IPS-18a (cell line): ENCODE measurements at regions not wholly inside any gene's neighbourhood (a gene's known extent, or its start where the extent isn't known, plus 50 kb on each side); places are given as distances from the start of the nearest gene placed in this dataset.

Source experiments
- H3K27ac ChIP-seq: one replicate; pipeline ENCODE4 v1.5.1; 2013; ENCODE audit warnings: low read length
- H3K27me3 ChIP-seq: one replicate; pipeline ENCODE4 v1.6.1; 2013; ENCODE audit warnings: mild to moderate bottlenecking, low read length; ENCODE audit not compliant: control insufficient read depth, insufficient read depth
- H3K36me3 ChIP-seq: one replicate; pipeline ENCODE4 v1.6.1; 2013; ENCODE audit warnings: low read depth, low read length; ENCODE audit not compliant: control insufficient read depth
- H3K4me1 ChIP-seq: one replicate; pipeline ENCODE4 v1.6.1; 2013; ENCODE audit warnings: low read depth, low read length; ENCODE audit not compliant: control insufficient read depth
- H3K4me3 ChIP-seq: one replicate; pipeline ENCODE4 v1.5.1; 2013; ENCODE audit warnings: low read length
- H3K9ac ChIP-seq: one replicate; pipeline ENCODE4 v1.6.1; 2013; ENCODE audit warnings: mild to moderate bottlenecking, low read length, moderate library complexity
- H3K9me3 ChIP-seq: one replicate; pipeline ENCODE4 v1.6.1; 2013; ENCODE audit warnings: low read depth, low read length; ENCODE audit not compliant: control insufficient read depth

DNA sequence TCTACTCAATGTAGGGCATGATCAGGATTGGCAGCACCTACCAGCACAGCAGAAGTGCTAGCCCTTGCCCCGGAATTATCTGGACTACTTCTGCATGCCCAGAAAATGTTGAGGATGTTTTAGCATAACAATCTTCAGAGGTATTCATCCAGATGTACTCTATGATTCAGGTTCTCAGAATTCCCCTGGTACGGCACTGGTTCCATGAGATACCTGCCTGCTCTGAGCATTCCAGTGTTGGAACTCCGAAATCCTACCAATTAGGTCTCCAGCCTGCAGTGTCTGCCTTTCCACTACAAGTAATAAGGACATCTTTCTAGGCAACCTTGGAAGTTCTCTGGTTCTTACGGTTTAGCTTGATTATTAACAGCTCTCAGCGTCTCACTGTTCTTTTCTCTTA is 554.5 kb downstream of the HACE1 start:
- Histone ChIP-seq H3K27ac (no peak overlapping the region), H3K4me3 (no peak overlapping the region), H3K36me3 (no peaks in the 10 kb centered on the region), H3K4me1 (peaks cover 3% of the 10 kb centered on the region), H3K27me3 (no peaks in the 10 kb centered on the region), H3K9me3 (no peaks in the 10 kb centered on the region), H3K9ac (no peak overlapping the region)

- Histone ChIP-seq H3K9ac (no peak overlapping the region), H3K36me3 (no peaks in the 10 kb centered on the region), H3K4me1 (peaks cover 3% of the 10 kb centered on the region), H3K27me3 (no peaks in the 10 kb centered on the region), H3K27ac (no peak overlapping the region), H3K9me3 (no peaks in the 10 kb centered on the region), H3K4me3 (no peak overlapping the region)
These were observed 557.8 kb downstream of the HACE1 start for GRCh38 chr6:104301951-104302350.

- no peak overlapping the region for H3K9ac ChIP-seq
- H3K4me3 ChIP-seq: no peak overlapping the region
- H3K9me3 ChIP-seq: no peaks in the 10 kb centered on the region
- H3K27me3 ChIP-seq: no peaks in the 10 kb centered on the region
- H3K4me1 ChIP-seq: peaks cover 3% of the 10 kb centered on the region
- no peaks in the 10 kb centered on the region for H3K36me3 ChIP-seq
- no peak overlapping the region for H3K27ac ChIP-seq
These were observed 573.1 kb downstream of the HACE1 start for GRCh38 chr6:104286641-104287040.

- no peak overlapping the region for H3K4me3 ChIP-seq
- peaks cover under 1% of the 10 kb centered on the region for H3K4me1 ChIP-seq
- no peak overlapping the region for H3K9ac ChIP-seq
- no peak overlapping the region for H3K27ac ChIP-seq
- H3K9me3 ChIP-seq: no peaks in the 10 kb centered on the region
- no peaks in the 10 kb centered on the region for H3K36me3 ChIP-seq
- no peaks in the 10 kb centered on the region for H3K27me3 ChIP-seq
These were observed 574.8 kb downstream of the HACE1 start for GRCh38 chr6:104284872-104285271.

- H3K27me3 ChIP-seq: no peaks in the 10 kb centered on the region
- no peak overlapping the region for H3K4me3 ChIP-seq
- H3K9ac ChIP-seq: no peak overlapping the region
- no peaks in the 10 kb centered on the region for H3K36me3 ChIP-seq
- peaks cover 3% of the 10 kb centered on the region for H3K4me1 ChIP-seq
- H3K9me3 ChIP-seq: no peaks in the 10 kb centered on the region
- H3K27ac ChIP-seq: no peak overlapping the region
These were observed 577.1 kb downstream of the HACE1 start for GRCh38 chr6:104282581-104282980.

- H3K4me1 ChIP-seq: peaks cover 3% of the 10 kb centered on the region
- H3K9me3 ChIP-seq: no peaks in the 10 kb centered on the region
- H3K27me3 ChIP-seq: no peaks in the 10 kb centered on the region
- no peak overlapping the region for H3K27ac ChIP-seq
- H3K36me3 ChIP-seq: no peaks in the 10 kb centered on the region
- H3K9ac ChIP-seq: no peak overlapping the region
- no peak overlapping the region for H3K4me3 ChIP-seq
These were observed 578.3 kb downstream of the HACE1 start for GRCh38 chr6:104281370-104281769.

GRCh38 chr6:104268389-104268788 is 591.3 kb downstream of the HACE1 start:
- H3K9me3 ChIP-seq: no peaks in the 10 kb centered on the region
- H3K4me1 ChIP-seq: no peaks in the 10 kb centered on the region
- H3K4me3 ChIP-seq: no peak overlapping the region
- H3K9ac ChIP-seq: no peak overlapping the region
- no peak overlapping the region for H3K27ac ChIP-seq
- no peaks in the 10 kb centered on the region for H3K36me3 ChIP-seq
- H3K27me3 ChIP-seq: no peaks in the 10 kb centered on the region

- H3K27ac ChIP-seq: no peak overlapping the region
- H3K9me3 ChIP-seq: no peaks in the 10 kb centered on the region
- H3K36me3 ChIP-seq: no peaks in the 10 kb centered on the region
- no peak overlapping the region for H3K4me3 ChIP-seq
- H3K27me3 ChIP-seq: no peaks in the 10 kb centered on the region
- no peaks in the 10 kb centered on the region for H3K4me1 ChIP-seq
- no peak overlapping the region for H3K9ac ChIP-seq
These were observed 592.8 kb downstream of the HACE1 start for GRCh38 chr6:104266922-104267321.

DNA sequence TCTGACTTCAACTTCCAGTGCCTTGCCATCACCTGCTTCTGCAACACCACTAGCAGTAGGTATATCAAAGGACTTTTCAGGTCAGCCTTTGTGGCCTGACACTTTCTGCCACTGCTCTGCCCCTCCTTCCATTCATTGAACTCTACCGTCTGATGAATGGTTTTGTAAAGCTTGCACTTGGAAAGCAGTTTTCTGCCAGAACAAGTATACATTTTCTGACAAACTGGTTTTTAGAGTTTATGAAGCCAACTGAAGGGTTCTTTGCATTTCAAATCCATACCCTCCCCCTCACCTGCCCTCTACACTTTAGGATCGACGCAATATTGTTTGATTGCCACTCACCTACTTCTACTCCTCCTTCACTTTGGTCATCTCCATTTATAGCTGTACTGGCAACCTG is 603.1 kb downstream of the HACE1 start:
- H3K27me3 ChIP-seq: no peaks in the 10 kb centered on the region
- H3K27ac ChIP-seq: no peak overlapping the region
- H3K9me3 ChIP-seq: no peaks in the 10 kb centered on the region
- no peaks in the 10 kb centered on the region for H3K4me1 ChIP-seq
- no peak overlapping the region for H3K9ac ChIP-seq
- no peak overlapping the region for H3K4me3 ChIP-seq
- H3K36me3 ChIP-seq: no peaks in the 10 kb centered on the region

DNA sequence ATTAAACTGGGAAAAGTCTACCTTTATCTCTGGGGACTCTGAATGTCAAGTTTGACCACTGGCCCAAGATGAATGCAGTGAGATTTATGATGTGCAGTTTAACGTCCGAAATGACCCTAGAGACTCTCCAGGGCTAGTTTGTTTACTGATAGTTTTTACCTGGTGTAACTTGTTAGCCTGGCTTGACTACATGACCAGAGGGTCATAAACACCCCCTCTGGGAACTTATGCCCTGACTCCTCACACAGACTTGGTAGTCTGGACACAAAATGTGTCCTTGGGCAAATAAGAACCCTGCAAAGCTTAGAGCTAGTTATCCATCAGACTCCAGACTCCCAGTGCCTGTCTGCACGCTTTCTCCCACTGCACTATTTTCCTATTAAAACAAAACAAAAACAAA is 606.5 kb downstream of the HACE1 start:
- Histone ChIP-seq H3K27me3 (no peaks in the 10 kb centered on the region), H3K9ac (no peak overlapping the region), H3K36me3 (no peaks in the 10 kb centered on the region), H3K4me1 (peaks cover 8% of the 10 kb centered on the region), H3K27ac (no peak overlapping the region), H3K9me3 (no peaks in the 10 kb centered on the region), H3K4me3 (no peak overlapping the region)

GRCh38 chr6:104252276-104252675 is 607.4 kb downstream of the HACE1 start:
- H3K4me3 ChIP-seq: no peak overlapping the region
- H3K4me1 ChIP-seq: peaks cover 8% of the 10 kb centered on the region
- no peak overlapping the region for H3K27ac ChIP-seq
- H3K27me3 ChIP-seq: no peaks in the 10 kb centered on the region
- no peaks in the 10 kb centered on the region for H3K9me3 ChIP-seq
- no peak overlapping the region for H3K9ac ChIP-seq
- H3K36me3 ChIP-seq: no peaks in the 10 kb centered on the region

DNA sequence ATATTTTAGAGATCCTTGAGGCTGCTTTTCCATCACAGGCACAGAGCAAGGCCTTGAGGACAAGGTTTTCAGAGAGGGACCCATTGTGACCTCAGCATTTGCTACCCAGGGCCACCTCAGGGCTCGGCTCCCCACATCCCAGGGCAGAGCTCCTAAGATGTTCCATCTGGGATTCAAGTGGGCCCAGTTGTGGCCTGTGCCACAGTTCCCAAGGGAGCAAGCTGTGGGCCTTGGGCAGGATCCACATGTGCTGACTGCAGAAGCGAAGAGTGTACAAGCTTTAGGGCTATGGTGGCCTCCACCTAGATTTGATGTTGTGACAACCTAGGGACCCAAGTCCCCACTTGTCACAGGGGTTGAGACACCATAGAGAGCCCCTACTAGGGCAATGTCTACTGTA is 608.1 kb downstream of the HACE1 start:
- Histone ChIP-seq H3K27me3 (no peaks in the 10 kb centered on the region), H3K4me3 (no peak overlapping the region), H3K4me1 (peaks cover 8% of the 10 kb centered on the region), H3K9ac (no peak overlapping the region), H3K27ac (no peak overlapping the region), H3K36me3 (no peaks in the 10 kb centered on the region), H3K9me3 (no peaks in the 10 kb centered on the region)
